GM10266 (cell line): ENCODE measurements at regions not wholly inside any gene's neighbourhood (a gene's known extent, or its start where the extent isn't known, plus 50 kb on each side); places are given as distances from the start of the nearest gene placed in this dataset.

ENCODE experiments used
- DNase-seq: peaks from one replicate; pipeline ENCODE4 v3.0.0; 2012; ENCODE audit errors: extremely low spot score
- TF ChIP-seq, protein P1 (sequence below): IDR thresholded peaks from 2 replicates; pipeline ENCODE4 v1.5.1; 2012; ENCODE audit warnings: mild to moderate bottlenecking, low read depth; ENCODE audit not compliant: control insufficient read depth, insufficient read depth; ENCODE audit errors: missing control alignments

DNA sequence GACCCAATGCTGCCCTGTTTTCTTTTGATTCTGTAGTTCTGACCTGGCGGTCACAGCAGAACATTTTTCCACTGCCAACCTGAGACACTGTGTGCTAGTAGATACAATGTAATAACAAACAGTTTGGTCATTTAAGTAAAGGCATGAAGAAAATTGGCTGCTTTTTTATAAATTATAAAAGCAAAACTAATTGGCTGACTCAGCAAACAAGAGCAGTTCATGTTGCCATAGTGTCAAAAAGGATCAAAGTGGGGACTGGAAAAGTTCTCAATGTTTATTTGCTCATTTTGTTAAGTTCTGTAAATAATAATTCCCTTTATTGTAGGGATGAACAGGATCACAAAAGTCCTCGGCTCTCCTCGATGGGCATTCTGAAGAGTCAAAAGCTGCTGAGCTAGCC, 599.5 kb downstream of the PKHD1 start:
- DNase-seq = no peak
- TF ChIP-seq, protein P1, sequence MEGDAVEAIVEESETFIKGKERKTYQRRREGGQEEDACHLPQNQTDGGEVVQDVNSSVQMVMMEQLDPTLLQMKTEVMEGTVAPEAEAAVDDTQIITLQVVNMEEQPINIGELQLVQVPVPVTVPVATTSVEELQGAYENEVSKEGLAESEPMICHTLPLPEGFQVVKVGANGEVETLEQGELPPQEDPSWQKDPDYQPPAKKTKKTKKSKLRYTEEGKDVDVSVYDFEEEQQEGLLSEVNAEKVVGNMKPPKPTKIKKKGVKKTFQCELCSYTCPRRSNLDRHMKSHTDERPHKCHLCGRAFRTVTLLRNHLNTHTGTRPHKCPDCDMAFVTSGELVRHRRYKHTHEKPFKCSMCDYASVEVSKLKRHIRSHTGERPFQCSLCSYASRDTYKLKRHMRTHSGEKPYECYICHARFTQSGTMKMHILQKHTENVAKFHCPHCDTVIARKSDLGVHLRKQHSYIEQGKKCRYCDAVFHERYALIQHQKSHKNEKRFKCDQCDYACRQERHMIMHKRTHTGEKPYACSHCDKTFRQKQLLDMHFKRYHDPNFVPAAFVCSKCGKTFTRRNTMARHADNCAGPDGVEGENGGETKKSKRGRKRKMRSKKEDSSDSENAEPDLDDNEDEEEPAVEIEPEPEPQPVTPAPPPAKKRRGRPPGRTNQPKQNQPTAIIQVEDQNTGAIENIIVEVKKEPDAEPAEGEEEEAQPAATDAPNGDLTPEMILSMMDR = no peak

DNA sequence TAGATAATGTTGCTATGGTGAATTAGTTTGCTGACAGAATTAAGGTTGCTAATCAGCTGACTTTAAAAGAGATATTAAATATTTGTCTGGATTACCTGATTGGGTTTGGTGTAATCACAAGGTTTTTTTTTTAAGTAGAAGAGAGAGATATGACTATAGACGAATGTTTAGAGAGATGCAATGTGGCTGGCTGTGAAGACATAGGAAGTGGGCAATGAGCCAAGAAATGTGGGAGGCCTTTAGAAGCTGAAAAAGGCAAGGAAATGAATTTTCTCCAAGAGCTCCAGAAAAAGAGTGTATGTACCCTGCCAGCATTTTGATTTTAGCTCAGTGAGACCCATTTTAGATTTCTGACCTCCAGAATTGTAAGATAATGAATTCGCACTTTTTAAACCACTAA, 598.3 kb downstream of the PKHD1 start:
- DNase-seq = no peak
- TF ChIP-seq, protein P1 = no peak

DNA sequence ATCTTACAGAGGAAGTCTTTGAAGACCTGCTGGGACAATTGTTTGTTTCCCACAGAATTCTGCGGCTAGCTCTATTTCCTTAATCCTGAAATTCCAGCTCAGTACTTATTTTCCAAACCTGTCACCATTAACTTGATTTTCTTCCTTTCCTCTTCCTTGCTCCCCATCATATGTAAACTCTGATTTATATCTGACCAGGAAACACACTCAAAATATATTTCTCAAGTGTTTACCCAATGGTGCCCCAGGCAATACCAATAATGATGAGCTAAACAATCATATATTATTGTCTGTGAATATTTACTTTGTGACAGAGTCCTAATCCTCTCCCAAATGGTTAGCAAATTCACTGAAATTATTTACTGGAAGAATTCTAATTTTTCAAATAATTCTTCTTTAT, 597.3 kb downstream of the PKHD1 start:
- DNase-seq = no peak
- TF ChIP-seq, protein P1 = no peak

DNA sequence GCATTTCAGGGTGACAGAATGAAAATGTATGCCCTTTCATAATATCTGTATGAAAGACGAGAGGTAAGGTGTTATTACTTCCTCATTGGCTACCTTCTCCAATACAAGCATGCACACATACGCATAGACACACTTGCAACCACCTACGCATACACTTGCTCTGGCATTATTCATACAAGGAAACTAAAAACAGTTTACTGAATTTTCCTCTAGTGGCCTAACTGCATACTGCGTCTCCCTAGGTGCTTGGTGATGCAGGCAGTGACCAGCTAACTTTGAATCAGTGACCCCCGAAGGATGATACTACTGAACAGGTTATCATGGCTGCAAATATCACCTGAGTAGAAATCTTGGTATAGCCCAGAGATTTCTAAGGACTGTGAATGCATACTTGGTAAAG, 593.1 kb downstream of the PKHD1 start:
- TF ChIP-seq, protein P1 = no peak
- no peak for DNase-seq

DNA sequence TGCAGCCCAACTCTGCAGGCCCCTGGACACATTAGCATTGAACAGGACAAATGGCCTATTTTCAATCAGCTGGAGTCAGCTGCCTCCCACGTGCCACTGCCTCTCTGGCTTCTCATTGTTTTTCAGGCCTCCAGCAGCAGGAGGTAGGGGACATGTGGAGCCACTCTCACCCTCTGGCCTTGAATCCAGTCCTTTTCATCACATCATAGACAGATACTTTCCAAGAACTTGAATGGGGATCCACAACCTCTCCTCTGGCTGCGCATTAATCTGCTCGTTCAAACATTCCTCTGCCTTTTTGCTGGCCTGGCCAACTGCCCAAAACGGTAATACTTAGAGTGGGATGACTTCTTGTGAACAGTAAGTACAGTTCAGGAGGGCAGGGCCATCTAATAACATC, 592.3 kb downstream of the PKHD1 start:
- TF ChIP-seq, protein P1 = no peak
- DNase-seq = no peak

DNA sequence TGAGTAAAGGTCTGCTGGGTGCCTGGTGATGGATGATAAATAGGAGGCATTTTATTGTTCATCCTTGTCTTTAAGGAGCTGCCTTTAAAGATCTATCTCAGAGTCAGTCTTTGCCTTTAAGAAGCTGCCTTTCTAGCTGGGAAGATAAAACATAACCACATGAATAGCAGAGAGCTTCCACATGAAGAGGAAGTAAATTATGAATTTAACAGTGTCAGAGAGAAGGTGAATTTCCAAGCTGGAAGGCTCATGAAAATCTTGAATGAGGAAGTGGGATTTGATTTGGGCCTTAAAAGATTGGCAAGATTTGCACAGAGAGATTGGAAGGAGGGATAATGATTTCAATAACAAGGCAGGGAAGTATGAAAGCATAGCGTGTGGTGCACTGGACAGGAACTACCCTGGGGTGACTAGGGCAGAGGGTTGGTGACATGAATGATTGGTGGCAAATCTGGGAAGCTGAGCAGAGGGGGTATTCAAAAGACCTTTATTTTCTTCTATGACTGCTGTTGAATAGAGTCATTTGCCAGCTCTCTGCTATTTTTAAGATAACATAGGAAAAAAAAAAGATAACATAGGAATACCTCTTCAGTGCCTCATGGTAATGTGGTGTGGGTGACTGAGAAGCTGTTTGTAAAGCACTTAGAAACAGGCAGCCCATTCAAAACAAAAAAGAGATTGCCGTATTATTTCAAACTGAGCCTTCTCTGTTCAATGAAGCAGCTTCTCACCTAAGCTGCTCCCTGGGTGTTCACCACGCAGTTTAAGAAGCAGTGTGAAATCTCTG, 591.6 kb downstream of the PKHD1 start:
- TF ChIP-seq, protein P1 = no peak
- no peak for DNase-seq

DNA sequence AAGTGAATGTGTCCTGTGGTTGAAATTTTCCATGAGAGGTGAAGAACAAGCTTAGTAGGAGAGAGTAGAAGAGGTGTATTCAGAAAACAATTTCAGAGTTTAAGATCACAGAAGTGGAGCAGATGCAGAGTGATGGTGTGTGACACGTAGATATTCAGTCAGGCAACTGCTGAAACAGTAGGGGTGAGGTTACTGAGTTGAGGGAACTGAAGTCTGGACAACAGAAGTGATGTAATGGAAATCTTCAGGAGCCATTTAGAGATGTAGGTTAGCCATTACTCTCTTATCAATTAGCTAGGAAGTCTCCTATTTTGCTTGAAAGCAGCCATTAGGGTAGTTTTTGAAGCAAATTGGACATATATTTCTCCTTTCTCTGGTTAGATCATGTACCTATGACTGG, 584.4 kb downstream of the PKHD1 start:
- TF ChIP-seq, protein P1 = no peak
- no peak for DNase-seq
